Ascending aorta (tissue), 2 donors: ENCODE measurements at regions not wholly inside any gene's neighbourhood (a gene's known extent, or its start where the extent isn't known, plus 50 kb on each side); places are given as distances from the start of the nearest gene placed in this dataset.

Experiments used
- DNase-seq, 2 donors: peaks; one replicate each; pipeline ENCODE4 v3.0.0-alpha.2; 2019; ENCODE audit warnings: low spot score in 2 of 2
- H3K27ac ChIP-seq, 2 donors: fragments of 200-600 bp; sonication (generic); one replicate each; pipeline ENCODE4 v1.5.1; 2016 to 2017; ENCODE audit warnings: mild to moderate bottlenecking in 1 of 2
- H3K27me3 ChIP-seq: fragments of 200-600 bp; sonication (generic); one replicate; pipeline ENCODE4 v1.5.1; 2017
- H3K36me3 ChIP-seq, 2 donors: fragments of 200-600 bp; sonication (generic); one replicate each; pipeline ENCODE4 v1.5.1; 2016
- H3K4me1 ChIP-seq, 2 donors: fragments of 200-600 bp; sonication (generic); one replicate each; pipeline ENCODE4 v1.5.1; 2016 to 2017; ENCODE audit warnings: mild to moderate bottlenecking in 1 of 2
- H3K4me3 ChIP-seq, 2 donors: fragments of 200-600 bp; sonication (generic); one replicate each; pipeline ENCODE4 v1.5.1; 2016 to 2017; ENCODE audit warnings: mild to moderate bottlenecking in 1 of 2
- H3K9me3 ChIP-seq, 2 donors: fragments of 200-600 bp; sonication (generic); one replicate each; pipeline ENCODE4 v1.5.1; 2016
- intact Hi-C: fragments of 100-400 bp; cut with DNase I; formaldehyde crosslinking; loops from one replicate; pipeline ENCODE4 v1.15.1; 2023
- TF ChIP-seq, protein P1 (sequence below), 3 experiments: fragments of 200-600 bp in 2 of 3; fragments of 450-650 bp in 1 of 3; sonication (generic) in 2 of 3; IDR thresholded peaks; one replicate each; pipeline ENCODE4 v1.5.1; 2016 to 2019; ENCODE audit warnings: antibody characterized with exemption in 3 of 3, mild to moderate bottlenecking in 1 of 3, moderate library complexity in 1 of 3

- H3K4me1 ChIP-seq, result no peaks in the 10 kb centered on the region
- no peaks in the 10 kb centered on the region for H3K27me3 ChIP-seq
- H3K27ac ChIP-seq, result no peak overlapping the region
- DNase-seq, result no peak
- intact Hi-C loops, result no loop called here
- no peaks in the 10 kb centered on the region for H3K9me3 ChIP-seq
- TF ChIP-seq, protein P1, sequence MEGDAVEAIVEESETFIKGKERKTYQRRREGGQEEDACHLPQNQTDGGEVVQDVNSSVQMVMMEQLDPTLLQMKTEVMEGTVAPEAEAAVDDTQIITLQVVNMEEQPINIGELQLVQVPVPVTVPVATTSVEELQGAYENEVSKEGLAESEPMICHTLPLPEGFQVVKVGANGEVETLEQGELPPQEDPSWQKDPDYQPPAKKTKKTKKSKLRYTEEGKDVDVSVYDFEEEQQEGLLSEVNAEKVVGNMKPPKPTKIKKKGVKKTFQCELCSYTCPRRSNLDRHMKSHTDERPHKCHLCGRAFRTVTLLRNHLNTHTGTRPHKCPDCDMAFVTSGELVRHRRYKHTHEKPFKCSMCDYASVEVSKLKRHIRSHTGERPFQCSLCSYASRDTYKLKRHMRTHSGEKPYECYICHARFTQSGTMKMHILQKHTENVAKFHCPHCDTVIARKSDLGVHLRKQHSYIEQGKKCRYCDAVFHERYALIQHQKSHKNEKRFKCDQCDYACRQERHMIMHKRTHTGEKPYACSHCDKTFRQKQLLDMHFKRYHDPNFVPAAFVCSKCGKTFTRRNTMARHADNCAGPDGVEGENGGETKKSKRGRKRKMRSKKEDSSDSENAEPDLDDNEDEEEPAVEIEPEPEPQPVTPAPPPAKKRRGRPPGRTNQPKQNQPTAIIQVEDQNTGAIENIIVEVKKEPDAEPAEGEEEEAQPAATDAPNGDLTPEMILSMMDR (IDR thresholded peaks at IDR 0.05), result no peak
- no peak overlapping the region for H3K4me3 ChIP-seq
- no peaks in the 10 kb centered on the region for H3K36me3 ChIP-seq
These were observed 53.9 kb upstream of the KL start for GRCh38 chr13:32962342-32962741.

- intact Hi-C loops, result no loop called here
- no peaks in the 10 kb centered on the region for H3K27me3 ChIP-seq
- no peak overlapping the region for H3K27ac ChIP-seq
- TF ChIP-seq, protein P1 (IDR thresholded peaks at IDR 0.05), result no peak
- no peaks in the 10 kb centered on the region for H3K9me3 ChIP-seq
- H3K36me3 ChIP-seq, result no peaks in the 10 kb centered on the region
- no peak overlapping the region for H3K4me3 ChIP-seq
- DNase-seq, result no peak
- no peaks in the 10 kb centered on the region for H3K4me1 ChIP-seq
These were observed 51.2 kb upstream of the KL start for GRCh38 chr13:32964987-32965386.
